A549 (cell line): ENCODE measurements at regions not wholly inside any gene's neighbourhood (a gene's known extent, or its start where the extent isn't known, plus 50 kb on each side); places are given as distances from the start of the nearest gene placed in this dataset.

Experiments used
- CHD2 ChIP-seq: fragments of 150-350 bp; IDR thresholded peaks from 2 replicates; pipeline ENCODE4 v1.6.1; 2014; ENCODE audit warnings: low read length; ENCODE audit not compliant: partially characterized antibody
- CTCF ChIP-seq: fragments of >200 bp; sonication (Bioruptor Twin); formaldehyde crosslinking; IDR thresholded peaks from 3 replicates; pipeline ENCODE4 v1.5.1; 2016
- EP300 ChIP-seq, 2 experiments: fragments of >200 bp; sonication (Bioruptor Twin); formaldehyde crosslinking; IDR thresholded peaks; 2 replicates in 1 of 2; 3 replicates in 1 of 2; pipeline ENCODE4 v1.6.1; 2016 to 2017
- JUN ChIP-seq, 2 experiments: fragments of >200 bp; sonication (Bioruptor Twin); formaldehyde crosslinking; IDR thresholded peaks; 2 replicates in 1 of 2; 3 replicates in 1 of 2; pipeline ENCODE4 v1.6.1; 2016 to 2017
- MAX ChIP-seq: IDR thresholded peaks from 2 replicates; pipeline ENCODE4 v1.6.1; 2012
- MAZ ChIP-seq: fragments of 150-350 bp; IDR thresholded peaks from 2 replicates; pipeline ENCODE4 v1.6.1; 2014; ENCODE audit warnings: antibody characterized with exemption, low read depth, low read length, borderline replicate concordance
- MYC ChIP-seq: IDR thresholded peaks from 2 replicates; pipeline ENCODE4 v1.6.1; 2012; ENCODE audit warnings: mild to moderate bottlenecking, inconsistent platforms, low read length, improper control_type of control experiment, borderline replicate concordance
- PHF8 ChIP-seq: fragments of 200-600 bp; sonication (generic); IDR thresholded peaks from 2 replicates; pipeline ENCODE4 v1.6.1; 2016; ENCODE audit warnings: low read depth, mild to moderate bottlenecking, antibody characterized with exemption, moderate library complexity, borderline replicate concordance
- POLR2A ChIP-seq: IDR thresholded peaks from 2 replicates; pipeline ENCODE4 v1.6.1; 2012; ENCODE audit warnings: mild to moderate bottlenecking, low read length
- REST ChIP-seq: fragments of 200-600 bp; sonication (generic); IDR thresholded peaks from 2 replicates; pipeline ENCODE4 v1.6.1; 2016; ENCODE audit warnings: antibody characterized with exemption, mild to moderate bottlenecking, moderate library complexity

- TF ChIP-seq MAZ (no peak), CTCF (no peak), EP300 (IDR thresholded peaks at IDR 0.05) (no peak), MYC (no peak), MAX (no peak), PHF8 (no peak), REST (no peak), CHD2 (no peak), POLR2A (no peak), JUN (IDR thresholded peaks at IDR 0.05) (no peak)
Measured at GRCh38 chr2:133838642-133839365, 270.5 kb upstream of the NCKAP5 start.
